ENCODE measurements at regions not wholly inside any gene's neighbourhood (a gene's known extent, or its start where the extent isn't known, plus 50 kb on each side); places are given as distances from the start of the nearest gene placed in this dataset.
A peak's percentile ranks its signal among the peaks of the same experiment; 100 is the strongest.

DNA sequence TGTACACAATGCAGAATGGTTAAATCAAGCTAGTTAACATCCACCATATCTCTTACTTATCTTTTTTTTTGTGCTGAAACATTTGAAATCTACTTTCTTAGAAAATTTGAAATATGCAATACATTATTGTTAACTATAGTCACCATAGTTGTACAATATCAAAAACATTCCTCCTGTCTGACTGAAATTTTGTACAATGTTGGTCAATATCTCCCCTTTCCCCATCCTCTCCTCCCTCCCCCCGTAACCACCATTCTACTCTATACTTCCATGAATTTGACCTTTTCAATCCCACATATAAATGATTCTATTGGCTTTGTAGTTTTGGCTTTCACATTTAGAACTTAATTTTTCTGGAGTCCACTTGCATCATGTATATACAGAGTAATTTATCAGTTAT is 63.5 kb upstream of the DCD start:
- DNase-seq (ENCODE audit: low read depth) = no peak

- DNase-seq (ENCODE audit: low read depth) = no peak
These were observed 60.7 kb upstream of the DCD start for GRCh38 chr12:54708826-54709225.

DNA sequence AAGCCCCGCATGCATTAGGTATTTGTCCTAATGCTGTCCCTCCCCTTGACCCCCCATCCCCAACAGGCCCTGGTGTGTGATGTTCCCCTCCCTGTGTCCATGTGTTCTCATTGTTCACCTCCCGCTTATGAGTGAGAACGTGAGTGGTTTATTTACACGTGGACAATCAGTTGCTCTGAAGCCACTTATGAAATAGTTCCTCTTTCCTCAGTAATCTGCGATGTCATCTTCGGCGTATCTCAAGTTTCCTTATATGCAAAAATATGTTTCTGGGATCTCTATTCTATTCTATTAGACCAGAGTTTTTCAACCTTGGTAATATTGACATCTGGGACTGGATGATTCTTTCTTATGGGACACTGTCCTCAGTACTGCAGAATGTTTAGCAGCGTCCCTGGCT is 56.0 kb upstream of the DCD start:
- no peak for DNase-seq (ENCODE audit: low read depth)

GRCh38 chr12:54701940-54702592 is 53.9 kb upstream of the DCD start:
- peak; percentile 65 for DNase-seq (ENCODE audit: low read depth)

DNA sequence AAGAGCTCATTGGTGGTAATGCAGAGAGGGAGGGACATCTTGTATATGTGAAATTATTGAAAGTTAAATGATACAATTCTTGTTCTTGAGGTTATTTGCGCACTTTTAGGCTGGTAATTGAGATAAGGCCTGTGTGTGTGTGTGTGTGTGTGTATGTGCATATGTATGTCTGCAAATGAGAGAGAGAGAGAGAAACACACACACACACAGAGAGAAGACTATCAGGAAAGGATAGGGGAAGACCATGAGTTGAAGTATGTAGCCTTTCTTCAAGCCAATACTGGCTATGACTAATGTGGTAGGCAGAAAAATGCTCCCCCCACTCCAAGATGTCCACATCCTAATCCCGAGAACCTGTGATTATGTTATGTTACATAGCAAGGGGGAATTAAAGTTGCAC is 52.7 kb upstream of the DCD start:
- DNase-seq (ENCODE audit: low read depth) = no peak

GRCh38 chr12:54700301-54700700 is 52.1 kb upstream of the DCD start:
- peak; percentile 74 for DNase-seq (ENCODE audit: low read depth)
